Skeletal muscle tissue (tissue), 3 donors: ENCODE measurements at regions not wholly inside any gene's neighbourhood (a gene's known extent, or its start where the extent isn't known, plus 50 kb on each side); places are given as distances from the start of the nearest gene placed in this dataset.

Source experiments
- H3K27ac ChIP-seq: one replicate; pipeline ENCODE4 v1.7.0; 2013; ENCODE audit warnings: mild to moderate bottlenecking, low read depth, low read length, inconsistent platforms
- H3K27me3 ChIP-seq, 3 donors: one replicate each; pipeline ENCODE4 v1.7.0; 2013; ENCODE audit warnings: low read length in 3 of 3; ENCODE audit not compliant: control insufficient read depth in 3 of 3, insufficient read depth in 3 of 3
- H3K36me3 ChIP-seq, 3 donors: one replicate each; pipeline ENCODE4 v1.7.0; 2013; ENCODE audit warnings: low read length in 3 of 3; ENCODE audit not compliant: control insufficient read depth in 3 of 3, insufficient read depth in 3 of 3
- H3K4me1 ChIP-seq, 3 donors: one replicate each; pipeline ENCODE4 v1.7.0; 2013; ENCODE audit warnings: low read length in 3 of 3, mild to moderate bottlenecking in 3 of 3; ENCODE audit not compliant: control insufficient read depth in 3 of 3, insufficient read depth in 3 of 3
- H3K4me3 ChIP-seq, 3 donors: one replicate each; pipeline ENCODE4 v1.7.0; 2013; ENCODE audit warnings: low read length in 3 of 3
- H3K9ac ChIP-seq, 3 donors: one replicate each; pipeline ENCODE4 v1.7.0; 2013; ENCODE audit warnings: low read length in 3 of 3, mild to moderate bottlenecking in 3 of 3, moderate library complexity in 2 of 3, low read depth in 1 of 3
- H3K9me3 ChIP-seq, 3 donors: one replicate each; pipeline ENCODE4 v1.7.0; 2013; ENCODE audit warnings: low read length in 3 of 3; ENCODE audit not compliant: control insufficient read depth in 3 of 3
- donor health status: Osteomylitis.

DNA sequence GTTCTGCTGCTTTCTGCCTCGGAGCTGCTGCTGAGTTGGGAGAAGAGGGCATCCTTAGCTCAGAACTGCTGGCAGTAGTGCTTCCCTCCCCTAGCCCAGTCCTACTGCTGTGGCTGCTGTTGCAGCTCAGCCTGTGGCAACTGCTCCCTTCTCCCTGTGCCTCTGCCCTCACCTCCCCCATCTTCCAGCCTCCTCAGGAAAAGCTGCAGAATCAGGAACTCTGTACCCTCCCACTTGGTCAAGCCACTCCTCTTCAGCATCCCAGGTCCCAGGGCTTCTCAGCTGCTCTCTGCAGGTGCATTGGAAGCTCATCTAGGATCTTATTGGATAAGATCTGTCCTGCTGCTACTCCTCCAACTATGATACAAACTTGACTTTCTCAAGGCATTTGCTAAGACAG is 316.7 kb downstream of the BRINP2 start:
- no peak overlapping the region for H3K27ac ChIP-seq
- H3K9ac ChIP-seq = no peak overlapping the region
- H3K9me3 ChIP-seq = no peaks in the 10 kb centered on the region
- H3K4me3 ChIP-seq = no peak overlapping the region
- H3K4me1 ChIP-seq = no peaks in the 10 kb centered on the region
- H3K27me3 ChIP-seq = peaks cover 0 to 3% (median 0%) of the 10 kb centered on the region in 3 donors
- H3K36me3 ChIP-seq = no peaks in the 10 kb centered on the region

DNA sequence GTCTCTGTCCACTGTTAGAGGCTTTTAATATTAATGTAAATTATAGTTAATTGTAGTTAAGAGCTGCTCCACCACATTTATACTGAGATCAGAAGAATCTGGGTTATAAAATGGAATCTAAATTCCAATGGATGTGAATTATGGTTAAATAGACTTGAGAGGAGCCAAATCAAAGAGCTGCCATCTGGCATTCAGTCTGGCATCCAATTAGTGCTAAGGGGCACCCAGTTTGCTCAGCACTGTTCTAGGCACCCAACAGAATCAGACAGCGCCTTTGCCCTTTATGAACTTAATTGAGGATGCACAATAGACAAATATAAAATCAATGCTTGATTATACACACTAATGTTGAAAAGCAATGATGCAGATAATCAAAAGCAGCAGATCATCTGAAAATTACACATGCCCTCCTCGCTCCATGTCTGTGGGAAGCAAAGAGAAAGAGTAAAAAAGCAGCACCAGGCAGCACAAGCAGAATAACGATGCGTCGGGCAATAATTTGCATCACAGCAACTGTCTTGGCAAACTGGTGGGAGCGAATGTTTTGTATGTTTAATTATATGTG is 310.1 kb downstream of the BRINP2 start:
- H3K27me3 ChIP-seq = no peaks in the 10 kb centered on the region
- no peaks in the 10 kb centered on the region for H3K4me1 ChIP-seq
- no peaks in the 10 kb centered on the region for H3K9me3 ChIP-seq
- no peak overlapping the region for H3K27ac ChIP-seq
- no peak overlapping the region for H3K4me3 ChIP-seq
- no peak overlapping the region for H3K9ac ChIP-seq
- H3K36me3 ChIP-seq = no peaks in the 10 kb centered on the region

DNA sequence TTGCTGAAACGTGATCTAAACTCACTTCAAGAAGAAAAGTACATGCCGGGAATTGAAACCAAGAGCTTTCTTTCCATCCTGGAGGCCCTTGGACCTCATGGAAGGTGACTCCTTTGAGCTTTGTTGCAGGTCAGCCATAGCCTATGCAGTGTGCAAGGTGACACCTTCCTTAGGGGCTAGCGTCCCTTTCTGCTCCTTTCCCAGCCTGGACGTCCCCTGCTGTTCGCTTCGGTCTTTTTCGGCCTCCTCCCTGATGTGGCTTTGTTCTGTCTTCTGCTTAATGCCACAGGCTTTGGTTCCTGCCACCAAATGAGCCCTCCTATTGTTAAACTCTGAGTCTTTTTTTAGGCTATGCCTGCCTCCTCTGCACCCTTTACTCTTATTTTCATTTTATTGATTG is 308.8 kb downstream of the BRINP2 start:
- Histone ChIP-seq H3K36me3 (no peaks in the 10 kb centered on the region), H3K27ac (no peak overlapping the region), H3K4me1 (no peaks in the 10 kb centered on the region), H3K9ac (no peak overlapping the region), H3K4me3 (no peak overlapping the region), H3K27me3 (no peaks in the 10 kb centered on the region), H3K9me3 (no peaks in the 10 kb centered on the region)

DNA sequence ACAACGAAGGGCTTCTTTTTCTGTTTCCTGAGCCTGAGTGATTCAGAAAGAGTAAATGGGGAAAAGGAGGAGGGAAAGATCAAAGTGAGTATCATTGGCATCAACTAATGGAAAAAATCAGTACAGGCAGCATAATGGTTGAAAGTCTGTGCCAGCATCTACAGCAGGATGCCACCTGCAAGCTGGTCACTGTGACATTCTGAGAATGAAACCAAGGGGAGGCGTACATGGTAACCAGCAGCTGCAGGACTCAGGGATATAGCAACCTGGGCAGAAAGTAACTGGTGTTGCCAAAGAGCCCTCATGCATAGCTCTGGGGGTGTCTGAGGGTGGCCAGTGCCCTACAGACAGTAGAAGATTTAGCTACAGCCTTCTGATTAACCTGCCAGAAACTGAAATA is 305.9 kb downstream of the BRINP2 start:
- Histone ChIP-seq H3K4me3 (no peak overlapping the region), H3K27ac (no peak overlapping the region), H3K9me3 (no peaks in the 10 kb centered on the region), H3K27me3 (no peaks in the 10 kb centered on the region), H3K36me3 (no peaks in the 10 kb centered on the region), H3K4me1 (no peaks in the 10 kb centered on the region), H3K9ac (no peak overlapping the region)

GRCh38 chr1:177472567-177472966 is 301.8 kb downstream of the BRINP2 start:
- Histone ChIP-seq H3K9ac (no peak overlapping the region), H3K27me3 (no peaks in the 10 kb centered on the region), H3K4me1 (peaks cover 0 to 3% (median 0%) of the 10 kb centered on the region in 3 donors), H3K27ac (no peak overlapping the region), H3K4me3 (no peak overlapping the region), H3K36me3 (no peaks in the 10 kb centered on the region), H3K9me3 (no peaks in the 10 kb centered on the region)

- no peaks in the 10 kb centered on the region for H3K27me3 ChIP-seq
- H3K36me3 ChIP-seq = no peaks in the 10 kb centered on the region
- no peak overlapping the region for H3K27ac ChIP-seq
- no peaks in the 10 kb centered on the region for H3K9me3 ChIP-seq
- no peak overlapping the region for H3K9ac ChIP-seq
- H3K4me1 ChIP-seq = peaks cover 0 to 3% (median 0%) of the 10 kb centered on the region in 3 donors
- H3K4me3 ChIP-seq = no peak overlapping the region
Observed at GRCh38 chr1:177471244-177471643, 300.5 kb downstream of the BRINP2 start.

- Histone ChIP-seq H3K4me3 (no peak overlapping the region), H3K9me3 (no peaks in the 10 kb centered on the region), H3K27me3 (no peaks in the 10 kb centered on the region), H3K36me3 (no peaks in the 10 kb centered on the region), H3K4me1 (peaks cover 0 to 3% (median 0%) of the 10 kb centered on the region in 3 donors), H3K27ac (no peak overlapping the region), H3K9ac (no peak overlapping the region)
Observed at GRCh38 chr1:177469519-177469918, 298.8 kb downstream of the BRINP2 start.

GRCh38 chr1:177466286-177466685 is 295.5 kb downstream of the BRINP2 start:
- no peak overlapping the region for H3K27ac ChIP-seq
- H3K36me3 ChIP-seq = no peaks in the 10 kb centered on the region
- no peaks in the 10 kb centered on the region for H3K9me3 ChIP-seq
- no peak overlapping the region for H3K9ac ChIP-seq
- H3K27me3 ChIP-seq = no peaks in the 10 kb centered on the region
- peaks cover 0 to 3% (median 0%) of the 10 kb centered on the region in 3 donors for H3K4me1 ChIP-seq
- H3K4me3 ChIP-seq = no peak overlapping the region

DNA sequence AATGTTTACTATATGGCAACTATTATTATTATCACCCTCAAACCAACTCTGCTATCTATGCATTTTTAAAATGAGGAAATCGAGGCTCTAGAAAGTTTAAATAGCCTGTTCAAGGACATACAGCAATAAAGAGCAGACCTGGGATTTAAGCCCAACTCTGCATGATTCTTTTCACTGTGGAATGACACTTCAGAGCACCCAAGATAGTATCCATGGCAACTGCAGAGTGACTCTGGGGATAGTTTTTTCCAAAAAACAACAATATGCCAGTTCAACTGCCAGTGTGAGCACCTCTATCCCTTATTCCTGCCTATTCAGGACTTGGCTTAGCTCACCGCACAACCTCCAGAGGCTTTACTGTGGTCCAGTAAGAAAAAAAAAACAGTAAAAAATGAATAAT is 293.9 kb downstream of the BRINP2 start:
- Histone ChIP-seq H3K4me1 (no peaks in the 10 kb centered on the region), H3K9me3 (no peaks in the 10 kb centered on the region), H3K27ac (no peak overlapping the region), H3K4me3 (no peak overlapping the region), H3K36me3 (no peaks in the 10 kb centered on the region), H3K9ac (no peak overlapping the region), H3K27me3 (no peaks in the 10 kb centered on the region)

GRCh38 chr1:177451191-177451590 is 280.4 kb downstream of the BRINP2 start:
- Histone ChIP-seq H3K9ac (no peak overlapping the region), H3K27me3 (no peaks in the 10 kb centered on the region), H3K4me1 (peaks cover 2 to 19% (median 15%) of the 10 kb centered on the region in 3 donors), H3K9me3 (no peaks in the 10 kb centered on the region), H3K36me3 (no peaks in the 10 kb centered on the region), H3K27ac (no peak overlapping the region), H3K4me3 (no peak overlapping the region)
